Osteoblast (primary cell): ENCODE measurements at regions not wholly inside any gene's neighbourhood (a gene's known extent, or its start where the extent isn't known, plus 50 kb on each side); places are given as distances from the start of the nearest gene placed in this dataset.

Experiments
- DNase-seq: peaks from one replicate; pipeline ENCODE4 v3.0.0; 2011; ENCODE audit warnings: low spot score, mixed read lengths; ENCODE audit not compliant: insufficient read length; ENCODE audit errors: missing footprints
- H2AFZ ChIP-seq: 2 replicates; pipeline ENCODE4 v1.6.0; 2011; ENCODE audit warnings: mild to moderate bottlenecking, low read length
- H3K27ac ChIP-seq: 2 replicates; pipeline ENCODE4 v1.5.1; 2011; ENCODE audit warnings: mild to moderate bottlenecking, low read depth, low read length, moderate library complexity
- H3K27me3 ChIP-seq: 2 replicates; pipeline ENCODE4 v1.6.0; 2012; ENCODE audit warnings: mild to moderate bottlenecking, control low read depth, inconsistent platforms, low read length, moderate library complexity; ENCODE audit not compliant: insufficient read depth
- H3K36me3 ChIP-seq: 2 replicates; pipeline ENCODE4 v1.5.1; 2011; ENCODE audit warnings: mild to moderate bottlenecking, low read length, control low read depth, moderate library complexity; ENCODE audit not compliant: insufficient read depth
- H3K4me1 ChIP-seq: 2 replicates; pipeline ENCODE4 v1.5.1; 2011; ENCODE audit warnings: mild to moderate bottlenecking, low read length, control low read depth, moderate library complexity; ENCODE audit not compliant: insufficient read depth
- H3K4me2 ChIP-seq: 2 replicates; pipeline ENCODE4 v1.6.0; 2011; ENCODE audit warnings: mild to moderate bottlenecking, low read length; ENCODE audit not compliant: insufficient read depth
- H3K4me3 ChIP-seq: fragments of 200-600 bp; sonication (generic); 3 replicates; pipeline ENCODE4 v1.5.1; 2012; ENCODE audit warnings: mild to moderate bottlenecking, low read length, inconsistent platforms; ENCODE audit not compliant: insufficient read depth
- H3K79me2 ChIP-seq: 2 replicates; pipeline ENCODE4 v1.6.0; 2012; ENCODE audit warnings: mild to moderate bottlenecking, low read length, control low read depth, inconsistent platforms; ENCODE audit not compliant: insufficient read depth
- H3K9me3 ChIP-seq: 2 replicates; pipeline ENCODE4 v1.5.1; 2011; ENCODE audit warnings: low read depth, low read length, control low read depth
- H4K20me1 ChIP-seq: 2 replicates; pipeline ENCODE4 v1.6.0; 2012; ENCODE audit warnings: mild to moderate bottlenecking, low read length, control low read depth; ENCODE audit not compliant: insufficient read depth
- CTCF ChIP-seq: IDR thresholded peaks from 2 replicates; pipeline ENCODE4 v1.5.1; 2011; ENCODE audit warnings: mild to moderate bottlenecking, low read depth, low read length, moderate library complexity; ENCODE audit errors: extremely low read depth

- Histone ChIP-seq H3K79me2 (no peaks in the 10 kb centered on the region), H3K4me3 (no peak overlapping the region), H2AFZ (no peak overlapping the region), H4K20me1 (no peaks in the 10 kb centered on the region), H3K4me1 (peaks cover 11% of the 10 kb centered on the region), H3K36me3 (no peaks in the 10 kb centered on the region), H3K9me3 (no peaks in the 10 kb centered on the region), H3K4me2 (no peak overlapping the region), H3K27ac (no peak overlapping the region), H3K27me3 (no peaks in the 10 kb centered on the region)
- no peak for TF ChIP-seq CTCF
- DNase-seq, result no peak
These were observed 136.4 kb upstream of the SALL4 start for GRCh38 chr20:51938559-51939258.

- no peak overlapping the region for H3K4me2 ChIP-seq
- no peak overlapping the region for H3K27ac ChIP-seq
- no peaks in the 10 kb centered on the region for H3K27me3 ChIP-seq
- H3K4me3 ChIP-seq, result no peak overlapping the region
- H3K36me3 ChIP-seq, result no peaks in the 10 kb centered on the region
- H2AFZ ChIP-seq, result no peak overlapping the region
- H3K4me1 ChIP-seq, result peaks cover 11% of the 10 kb centered on the region
- TF ChIP-seq CTCF, result no peak
- H3K9me3 ChIP-seq, result no peaks in the 10 kb centered on the region
- no peaks in the 10 kb centered on the region for H4K20me1 ChIP-seq
- H3K79me2 ChIP-seq, result no peaks in the 10 kb centered on the region
- DNase-seq, result no peak
These were observed 135.5 kb upstream of the SALL4 start for GRCh38 chr20:51937779-51938178.

GRCh38 chr20:51936377-51936776, 134.1 kb upstream of the SALL4 start:
- no peaks in the 10 kb centered on the region for H3K79me2 ChIP-seq
- H3K36me3 ChIP-seq, result no peaks in the 10 kb centered on the region
- H3K4me3 ChIP-seq, result no peak overlapping the region
- TF ChIP-seq CTCF, result no peak
- no peak overlapping the region for H3K4me2 ChIP-seq
- H2AFZ ChIP-seq, result no peak overlapping the region
- no peaks in the 10 kb centered on the region for H3K9me3 ChIP-seq
- no peak overlapping the region for H3K27ac ChIP-seq
- peaks cover 11% of the 10 kb centered on the region for H3K4me1 ChIP-seq
- H4K20me1 ChIP-seq, result no peaks in the 10 kb centered on the region
- DNase-seq, result no peak
- H3K27me3 ChIP-seq, result no peaks in the 10 kb centered on the region

- DNase-seq, result no peak
- Histone ChIP-seq H3K9me3 (no peaks in the 10 kb centered on the region), H3K4me1 (peaks cover 22% of the 10 kb centered on the region), H4K20me1 (no peaks in the 10 kb centered on the region), H3K36me3 (no peaks in the 10 kb centered on the region), H3K4me2 (peak overlapping the region; percentile 86), H3K4me3 (peak overlapping the region; percentile 56), H3K27me3 (no peaks in the 10 kb centered on the region), H3K79me2 (no peaks in the 10 kb centered on the region), H2AFZ (no peak overlapping the region), H3K27ac (no peak overlapping the region)
- TF ChIP-seq CTCF, result no peak
These were observed 132.7 kb upstream of the SALL4 start for GRCh38 chr20:51935003-51935358.
